GM21737 (cell line): ENCODE measurements at regions not wholly inside any gene's neighbourhood (a gene's known extent, or its start where the extent isn't known, plus 50 kb on each side); places are given as distances from the start of the nearest gene placed in this dataset.
"Not testable (repeated sequence)": the region's sequence is repeated elsewhere in the genome, so short reads cannot be mapped to it uniquely, and the experiment has no call there.

Experiments used
- ATAC-seq: cut with Tn5 transposase; IDR thresholded peaks from one replicate; pipeline ENCODE4 v1.9.1; 2021; ENCODE audit warnings: mild to moderate bottlenecking, moderate library complexity; ENCODE audit not compliant: unreplicated experiment

DNA sequence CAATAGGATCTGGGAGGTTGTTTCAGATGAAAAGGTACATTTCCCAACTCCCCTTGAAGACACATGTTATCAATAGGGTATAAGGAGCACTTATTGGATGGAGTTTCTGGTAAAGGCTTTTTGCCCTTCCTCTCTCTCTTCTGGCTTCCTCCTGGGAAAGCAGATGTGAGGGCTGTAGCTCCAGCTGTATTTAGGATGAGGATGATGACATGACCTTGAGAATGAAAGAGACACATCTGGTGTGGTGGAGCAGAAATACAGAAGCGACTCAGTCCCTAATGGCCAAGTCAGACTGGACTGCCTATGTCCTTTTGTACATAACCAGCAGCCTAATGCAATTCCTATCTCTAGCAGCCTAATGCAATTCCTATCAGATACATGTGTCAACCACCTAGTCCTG, 100.9 kb upstream of the NXPH2 start:
- ATAC-seq = no peak

DNA sequence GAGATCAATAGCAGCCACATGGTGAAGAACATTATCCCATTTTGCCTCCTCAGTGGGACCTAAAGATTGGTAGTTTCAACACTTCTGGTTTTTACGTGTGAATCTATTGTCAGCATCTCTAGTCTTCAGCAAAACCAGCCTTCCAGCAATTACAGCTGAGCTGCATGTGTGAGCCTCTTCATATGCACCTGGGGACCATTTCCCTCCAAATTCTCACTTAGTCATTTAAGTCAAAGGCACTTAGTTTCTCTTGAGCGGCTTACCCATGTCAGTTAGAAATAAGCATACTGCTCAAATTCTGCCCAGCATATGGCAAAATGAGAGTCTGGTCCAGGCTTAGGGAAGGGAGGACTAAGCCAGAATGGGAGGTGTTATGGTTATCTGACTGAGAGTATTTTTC, 99.7 kb upstream of the NXPH2 start:
- no peak for ATAC-seq

DNA sequence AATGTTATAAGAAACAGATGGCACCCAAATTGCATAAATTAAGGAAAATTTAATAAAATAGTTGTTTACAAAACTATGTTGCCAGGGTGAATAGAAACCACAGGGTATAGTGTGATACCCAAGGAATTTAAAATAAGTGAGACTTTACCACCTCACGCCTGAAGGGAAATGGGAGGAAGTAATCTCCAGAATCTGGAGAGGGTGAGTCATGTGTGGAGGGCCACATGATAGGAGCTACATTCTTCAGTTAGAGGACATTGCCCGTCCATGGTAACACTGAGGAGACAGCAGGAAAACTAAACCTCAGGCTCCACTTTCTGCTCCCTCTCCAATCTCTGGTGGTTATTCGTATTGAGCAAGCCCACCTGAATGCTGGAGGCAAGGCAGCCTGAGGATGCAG, 97.2 kb upstream of the NXPH2 start:
- ATAC-seq = no peak

- ATAC-seq = no peak
These were observed 94.1 kb upstream of the NXPH2 start for GRCh38 chr2:138874251-138874650.

DNA sequence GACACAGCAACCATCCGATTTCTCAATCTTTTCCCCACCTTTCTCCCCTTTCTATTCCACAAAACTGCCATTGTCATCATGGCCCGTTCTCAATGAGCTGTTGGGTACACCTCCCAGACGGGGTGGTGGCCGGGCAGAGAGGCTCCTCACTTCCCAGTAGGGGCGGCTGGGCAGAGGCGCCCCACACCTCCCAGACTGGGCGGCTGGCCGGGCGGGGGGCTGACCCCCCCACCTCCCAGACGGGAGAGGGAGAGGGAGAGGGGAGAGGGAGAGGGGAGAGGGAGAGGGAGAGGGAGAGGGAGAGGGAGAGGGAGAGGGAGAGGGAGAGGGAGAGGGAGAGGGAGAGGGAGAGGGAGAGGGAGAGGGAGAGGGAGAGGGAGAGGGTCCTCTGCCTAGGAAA, 91.9 kb upstream of the NXPH2 start:
- not testable (repeated sequence) for ATAC-seq

- ATAC-seq = no peak
These were observed 91.1 kb upstream of the NXPH2 start for GRCh38 chr2:138871312-138871711.

- ATAC-seq = no peak
These were observed 87.2 kb upstream of the NXPH2 start for GRCh38 chr2:138867341-138867740.

GRCh38 chr2:138866797-138867196, 86.6 kb upstream of the NXPH2 start:
- no peak for ATAC-seq

- no peak for ATAC-seq
These were observed 73.6 kb upstream of the NXPH2 start for GRCh38 chr2:138853761-138854160.

DNA sequence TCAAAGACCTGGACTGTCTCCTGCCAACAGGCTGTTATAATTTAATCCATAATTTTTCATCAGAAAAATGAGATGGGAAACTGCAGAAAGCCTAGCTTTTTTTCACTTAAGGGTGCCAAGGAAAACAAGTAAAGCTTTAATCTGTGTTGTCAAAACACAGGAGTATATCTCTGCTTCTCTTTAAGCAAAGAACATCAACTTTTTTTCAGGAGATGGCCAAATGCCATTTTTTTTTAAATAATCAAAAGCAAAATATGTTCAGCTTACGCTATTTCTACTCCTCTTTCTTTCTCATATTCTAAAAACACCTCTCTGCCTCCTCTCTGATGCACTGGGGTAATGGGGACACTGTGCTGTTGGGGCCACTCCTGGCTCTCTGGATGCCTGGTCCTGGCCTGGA, 73.1 kb upstream of the NXPH2 start:
- no peak for ATAC-seq

DNA sequence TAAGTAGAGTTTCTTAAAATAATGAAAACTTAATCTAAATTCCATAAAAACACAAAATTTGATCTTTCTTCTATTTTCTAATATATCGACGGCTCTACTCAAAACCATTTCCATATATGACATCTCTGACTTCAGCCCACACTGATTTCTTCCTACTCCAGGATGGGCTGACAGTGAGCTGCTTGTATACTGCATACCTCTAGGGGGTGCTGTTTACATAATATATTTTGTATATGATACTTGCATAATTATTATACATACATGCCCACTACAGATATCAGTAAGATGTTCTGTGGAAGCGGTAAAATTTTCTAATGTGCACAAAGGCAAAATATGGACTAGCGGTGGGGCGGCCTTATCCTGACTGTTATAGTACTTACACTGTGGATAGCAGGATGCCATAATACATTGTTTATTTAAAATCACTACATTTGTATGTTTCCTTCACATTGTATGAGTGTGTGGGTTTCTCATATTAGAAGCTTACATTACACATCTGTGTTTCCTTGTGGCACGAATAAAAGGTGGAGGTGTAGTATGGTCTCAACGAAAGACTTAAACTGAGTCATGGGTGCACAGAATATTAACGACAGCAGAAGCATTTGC, 66.1 kb upstream of the NXPH2 start:
- peak; percentile 84 for ATAC-seq

GRCh38 chr2:138842341-138842740, 62.2 kb upstream of the NXPH2 start:
- ATAC-seq = no peak

DNA sequence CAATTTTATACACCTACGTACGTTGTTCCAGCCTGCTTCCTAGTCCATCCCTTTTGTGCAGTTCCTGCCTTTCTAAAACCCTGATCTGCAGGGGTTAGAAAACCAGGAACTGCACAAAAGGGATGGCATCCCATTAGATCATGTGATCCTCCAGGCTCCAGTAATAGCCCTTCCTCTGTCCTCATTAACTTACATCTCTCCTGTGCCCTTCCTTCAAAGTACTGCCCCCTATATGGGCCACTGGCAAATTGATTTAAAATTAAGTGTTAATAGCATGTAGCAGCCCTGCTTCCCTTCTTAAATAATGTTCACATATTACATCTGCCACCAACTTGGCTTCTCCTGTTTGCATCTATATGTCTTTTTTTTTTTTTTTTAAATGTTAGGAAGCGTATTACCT, 61.3 kb upstream of the NXPH2 start:
- no peak for ATAC-seq

DNA sequence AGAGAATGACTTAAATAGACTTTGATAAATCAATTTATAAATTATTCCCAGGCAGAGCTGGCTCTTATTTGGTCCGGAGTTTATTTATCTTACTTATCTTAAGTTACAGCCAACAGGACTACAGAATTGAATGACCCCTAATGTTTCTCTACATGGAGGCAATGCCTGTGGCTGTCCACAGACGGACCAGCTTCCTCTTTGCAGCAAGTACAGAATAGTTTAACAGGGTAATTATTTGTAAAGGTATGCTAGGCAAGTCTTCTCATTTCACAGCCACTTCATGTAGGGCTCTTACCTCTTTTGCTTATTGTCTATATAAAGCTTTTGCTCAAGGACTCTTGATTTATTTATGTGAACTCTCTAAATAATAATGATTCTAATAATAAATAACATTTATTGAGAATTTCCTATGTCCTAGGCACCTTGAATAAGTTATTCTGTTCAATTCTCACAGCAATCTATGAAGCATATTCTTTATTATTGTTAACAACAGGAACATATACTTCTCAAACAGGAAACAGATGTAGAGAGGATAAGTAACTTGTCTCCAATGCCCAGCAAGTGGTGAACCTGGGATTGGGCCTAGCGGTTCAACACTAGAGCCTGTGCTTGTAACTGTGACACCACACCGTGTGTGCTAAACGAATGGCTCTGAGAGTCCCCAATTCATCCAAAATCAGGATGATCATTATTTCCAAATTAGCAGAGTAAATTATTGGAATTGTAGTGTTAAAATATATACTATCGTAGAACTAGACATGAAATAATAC, 58.8 kb upstream of the NXPH2 start:
- ATAC-seq = no peak

DNA sequence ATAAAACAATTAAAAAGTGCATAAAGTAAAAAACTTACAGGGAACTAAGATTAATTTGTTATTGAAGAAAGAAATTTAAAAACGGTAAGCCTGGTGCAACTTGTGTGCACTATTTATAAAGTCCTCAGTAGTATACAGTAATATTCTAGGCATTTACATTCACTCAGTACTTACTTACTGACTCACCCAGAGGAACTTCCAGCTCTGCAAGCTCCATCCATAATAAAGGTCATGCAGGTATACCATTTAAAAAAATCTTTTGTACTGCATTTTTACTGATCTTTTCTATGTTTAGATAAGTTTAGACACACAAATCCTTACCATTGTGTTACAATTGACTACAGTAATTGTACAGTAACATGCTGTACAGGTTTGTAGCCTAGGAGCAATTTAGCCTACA, 51.5 kb upstream of the NXPH2 start:
- ATAC-seq = no peak

DNA sequence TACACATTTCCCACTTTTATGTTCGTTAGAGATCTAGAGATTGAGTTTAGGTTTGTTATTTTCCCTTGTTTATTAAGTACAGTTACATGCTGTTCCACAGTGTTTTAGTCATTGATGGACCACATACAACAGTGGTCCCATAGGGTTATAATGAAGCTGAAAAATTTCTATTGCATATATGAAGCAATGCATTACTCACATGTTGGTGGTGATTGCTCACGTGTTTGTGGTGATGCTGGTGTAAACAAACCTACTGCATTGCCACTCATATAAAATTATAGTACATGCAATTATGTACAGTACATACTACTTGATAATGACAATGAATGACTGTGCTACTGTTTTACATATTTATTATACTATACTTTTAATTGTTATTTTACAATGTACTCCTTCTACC, 51.0 kb upstream of the NXPH2 start:
- ATAC-seq = no peak

DNA sequence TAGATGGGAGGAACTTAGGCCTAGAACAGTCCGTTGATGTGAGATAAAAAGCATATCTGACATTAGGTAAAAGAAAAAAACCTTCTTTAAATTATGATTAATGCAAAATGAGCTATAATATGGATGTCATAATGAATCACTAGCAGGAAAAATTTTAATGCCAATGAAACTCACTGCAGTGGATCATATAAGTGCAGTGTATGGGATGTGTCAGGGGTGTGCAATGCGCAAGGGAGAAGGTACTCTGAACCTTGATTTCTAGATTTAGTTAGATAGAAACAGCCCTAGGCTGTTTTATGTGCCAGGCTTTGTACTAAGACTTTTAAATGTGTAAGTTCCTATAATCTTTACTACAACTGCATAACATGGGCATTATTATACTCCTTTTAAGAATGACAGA, 50.4 kb upstream of the NXPH2 start:
- no peak for ATAC-seq
